T47D (cell line): ENCODE measurements at regions not wholly inside any gene's neighbourhood (a gene's known extent, or its start where the extent isn't known, plus 50 kb on each side); places are given as distances from the start of the nearest gene placed in this dataset.

ENCODE experiments used
- DNase-seq, 2 experiments: peaks; one replicate each; pipeline versions ENCODE4 v3.0.0 to v3.0.0-alpha.2; 2011 to 2012; ENCODE audit warnings: low read depth in 1 of 2, low spot score in 1 of 2
- JUND ChIP-seq: IDR thresholded peaks from 2 replicates; pipeline ENCODE4 v1.6.1; 2012; ENCODE audit warnings: low read depth
- in situ Hi-C: cut with HindIII; loops from 2 replicates; pipeline ENCODE4 v1.10.0; 2016; ENCODE audit warnings: low sequenced_read_pairs, low pct_unique_long_range_greater_than_20kb

DNA sequence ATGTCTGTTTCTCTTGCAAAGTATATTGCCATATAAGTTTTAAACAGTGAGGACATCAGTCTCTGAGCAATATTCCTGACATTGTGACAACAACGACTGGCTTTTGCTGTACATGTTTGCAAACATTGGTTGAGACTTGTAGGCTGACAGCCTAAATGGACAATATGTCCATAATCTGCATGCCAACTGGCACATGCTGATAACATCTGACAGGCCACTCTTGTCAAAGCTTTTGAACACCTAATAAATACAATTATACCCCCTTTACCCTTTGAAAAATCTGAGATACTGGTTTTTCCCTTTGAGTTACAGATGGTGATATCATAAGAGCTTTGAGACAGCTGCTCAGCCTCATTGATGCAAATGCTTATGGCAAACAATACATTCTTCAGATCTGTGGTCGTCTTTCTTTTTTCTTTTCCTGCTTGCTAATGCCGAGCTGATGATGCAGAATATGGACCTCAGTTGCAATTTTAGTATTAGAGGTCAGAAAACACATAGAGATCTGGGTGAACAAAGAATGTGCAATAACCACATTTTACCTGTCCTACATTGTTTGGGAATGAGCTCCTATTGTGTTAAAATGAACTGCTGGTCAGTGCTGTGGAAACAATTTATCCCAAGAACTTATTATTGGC, 114.9 kb downstream of the RFC3 start:
- DNase-seq = no peak
- no peak for TF ChIP-seq JUND
- in situ Hi-C loops = no loop called here

DNA sequence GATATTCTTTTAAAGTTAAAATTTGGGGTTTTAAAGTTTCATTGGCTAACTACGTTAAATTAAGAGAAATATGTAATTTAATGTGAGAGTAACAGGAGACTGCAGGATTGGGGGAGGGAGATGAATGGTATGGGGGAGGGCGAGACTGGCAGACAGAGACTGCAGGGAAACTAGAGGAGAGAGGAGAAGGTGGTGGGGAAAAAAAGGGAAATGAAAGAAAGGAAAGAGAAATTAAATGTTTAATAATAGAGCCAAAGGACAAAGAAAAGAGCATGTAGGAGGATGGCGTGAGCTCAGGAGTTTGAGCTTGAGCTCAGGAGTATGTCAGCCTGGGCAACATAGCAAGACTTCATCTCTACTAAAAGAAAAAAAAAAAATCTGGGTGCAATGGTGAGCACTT, 115.9 kb downstream of the RFC3 start:
- DNase-seq = no peak
- TF ChIP-seq JUND = no peak
- in situ Hi-C loops = no loop called here

DNA sequence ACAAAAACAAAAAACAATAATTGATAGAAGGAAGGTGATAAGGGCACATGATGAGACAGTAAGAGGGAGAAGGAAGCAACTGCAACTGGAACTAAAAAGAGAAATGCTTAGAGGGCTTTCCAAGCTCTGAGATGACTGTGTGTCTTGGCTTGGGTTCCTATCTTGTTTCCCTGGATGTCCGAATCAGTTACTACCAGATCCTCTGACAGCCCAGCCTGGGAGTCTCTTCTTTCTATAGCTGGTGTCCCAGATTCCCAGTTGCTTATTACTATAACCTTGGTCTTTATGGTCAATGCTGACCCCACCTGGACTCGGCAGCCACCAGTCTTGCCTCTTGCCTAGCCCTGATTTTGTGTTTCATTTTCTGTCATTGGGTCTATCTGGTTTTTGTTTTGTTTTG, 116.4 kb downstream of the RFC3 start:
- no peak for DNase-seq
- in situ Hi-C loops = no loop called here
- TF ChIP-seq JUND = no peak

GRCh38 chr13:33934951-33935371, 117.0 kb downstream of the RFC3 start:
- DNase-seq = no peak
- TF ChIP-seq JUND = no peak
- in situ Hi-C loops = no loop called here

- DNase-seq = no peak
- no peak for TF ChIP-seq JUND
- in situ Hi-C loops = no loop called here
Observed at GRCh38 chr13:33935969-33936368, 118.0 kb downstream of the RFC3 start.

GRCh38 chr13:33937373-33938098, 119.6 kb downstream of the RFC3 start:
- no peak for DNase-seq
- no peak for TF ChIP-seq JUND
- in situ Hi-C loops = no loop called here

- TF ChIP-seq JUND = no peak
- in situ Hi-C loops = no loop called here
- DNase-seq = no peak
Observed at GRCh38 chr13:33940256-33940655, 122.3 kb downstream of the RFC3 start.

- peak in 1 of 2 experiments; percentile 3 for DNase-seq
- TF ChIP-seq JUND = no peak
- in situ Hi-C loops = no loop called here
Observed at GRCh38 chr13:33940898-33941297, 122.9 kb downstream of the RFC3 start.

- DNase-seq = no peak
- no peak for TF ChIP-seq JUND
- in situ Hi-C loops = no loop called here
Observed at GRCh38 chr13:33945477-33945876, 127.5 kb downstream of the RFC3 start.

- in situ Hi-C loops = no loop called here
- no peak for TF ChIP-seq JUND
- DNase-seq = no peak
Observed at GRCh38 chr13:33953203-33953602, 135.3 kb downstream of the RFC3 start.

DNA sequence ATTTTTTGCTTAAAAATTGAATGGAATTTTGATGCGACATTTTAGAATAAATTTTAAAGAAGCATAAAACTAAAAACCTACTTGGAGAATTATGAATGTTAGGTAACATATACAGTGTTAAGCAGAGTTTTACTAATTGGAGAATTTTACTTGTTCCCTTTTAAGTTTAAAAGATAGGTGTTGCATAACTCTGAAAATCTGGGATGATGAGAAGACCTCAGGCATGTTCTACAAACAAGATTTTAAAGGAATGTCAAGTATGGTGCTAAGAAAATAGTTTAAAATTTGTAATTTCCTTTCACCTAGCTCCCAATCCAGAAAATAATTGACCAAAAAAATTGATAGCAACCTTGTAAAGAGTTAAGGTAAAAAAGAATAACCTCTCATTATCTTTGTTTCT, 135.8 kb downstream of the RFC3 start:
- in situ Hi-C loops = no loop called here
- no peak for TF ChIP-seq JUND
- no peak for DNase-seq

- TF ChIP-seq JUND = no peak
- no peak for DNase-seq
- in situ Hi-C loops = no loop called here
Observed at GRCh38 chr13:33956346-33956745, 138.4 kb downstream of the RFC3 start.

DNA sequence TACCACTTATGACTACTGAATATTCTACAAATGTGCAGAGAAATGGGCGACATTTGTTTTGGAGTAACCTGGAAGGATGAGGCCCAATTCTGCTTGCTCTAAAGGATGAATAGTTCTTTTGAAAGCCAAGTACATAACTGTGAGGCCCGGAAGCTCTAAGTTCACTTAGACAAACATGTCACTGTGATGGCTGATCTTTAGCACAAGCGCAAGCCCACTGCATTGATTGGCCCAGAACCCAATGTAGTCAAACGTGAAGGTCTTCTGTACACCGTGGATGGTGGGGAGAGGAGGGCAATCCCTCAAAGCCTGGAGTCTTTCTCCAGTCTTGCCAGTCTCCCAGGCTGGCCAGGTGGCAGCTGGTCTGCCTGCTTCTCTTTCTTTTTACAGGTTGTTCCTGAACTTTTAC, 139.6 kb downstream of the RFC3 start:
- no peak for DNase-seq
- no peak for TF ChIP-seq JUND
- in situ Hi-C loops = no loop called here

DNA sequence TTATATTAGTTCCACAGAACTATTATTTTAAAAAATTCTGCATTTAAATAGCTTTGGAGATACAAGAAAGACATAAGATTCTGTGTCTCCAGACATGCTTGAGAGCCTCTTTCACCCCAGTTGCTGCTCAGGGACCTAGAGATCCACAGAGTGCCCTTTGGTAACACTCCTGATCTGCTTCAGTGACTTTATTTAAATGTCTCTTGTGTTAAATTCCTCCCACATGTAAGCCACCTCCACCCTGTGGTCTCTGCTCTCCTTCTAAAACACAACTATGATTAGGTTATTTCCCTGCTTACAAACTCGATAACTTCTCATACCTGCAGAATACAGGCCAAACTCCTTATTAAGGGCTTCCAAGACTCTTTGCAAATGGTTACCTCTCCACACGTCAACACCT, 141.0 kb downstream of the RFC3 start:
- no peak for DNase-seq
- TF ChIP-seq JUND = no peak
- in situ Hi-C loops = no loop called here
